Endothelial cell of umbilical vein (primary cell): ENCODE measurements at regions not wholly inside any gene's neighbourhood (a gene's known extent, or its start where the extent isn't known, plus 50 kb on each side); places are given as distances from the start of the nearest gene placed in this dataset.

Experiments used
- CTCF ChIP-seq, 2 donors: IDR thresholded peaks; 1 replicate in 1 of 2; 2 replicates in 1 of 2; pipeline ENCODE4 v1.5.1; 2011; ENCODE audit warnings: low read length in 2 of 2, mild to moderate bottlenecking in 2 of 2, moderate library complexity in 2 of 2, control low read depth in 1 of 2, inconsistent platforms in 1 of 2, low read depth in 1 of 2; ENCODE audit not compliant: insufficient read depth in 1 of 2; ENCODE audit errors: extremely low read depth in 1 of 2
- EZH2 ChIP-seq: IDR thresholded peaks from 2 replicates; pipeline ENCODE4 v1.6.1; 2012; ENCODE audit warnings: borderline replicate concordance, low read depth, mild to moderate bottlenecking, moderate library complexity, low read length, inconsistent platforms; ENCODE audit not compliant: severe bottlenecking
- FOS ChIP-seq: IDR thresholded peaks from 2 replicates; pipeline ENCODE4 v1.6.1; 2011; ENCODE audit warnings: mild to moderate bottlenecking, low read length, moderate library complexity, borderline replicate concordance; ENCODE audit not compliant: insufficient read depth
- GATA2 ChIP-seq: IDR thresholded peaks from 2 replicates; pipeline ENCODE4 v1.7.0; 2011; ENCODE audit warnings: low read depth, mild to moderate bottlenecking, moderate library complexity, mixed read lengths, low read length; ENCODE audit not compliant: insufficient read length, insufficient read depth
- JUN ChIP-seq: IDR thresholded peaks from 2 replicates; pipeline ENCODE4 v1.6.1; 2011; ENCODE audit warnings: borderline replicate concordance, low read depth; ENCODE audit not compliant: insufficient read length, insufficient read depth
- MAX ChIP-seq: IDR thresholded peaks from 2 replicates; pipeline ENCODE4 v1.6.1; 2011; ENCODE audit not compliant: insufficient read depth, insufficient read length
- MYC ChIP-seq: IDR thresholded peaks from one replicate; pipeline ENCODE4 v1.6.1; 2011; ENCODE audit warnings: mild to moderate bottlenecking, low read depth, low read length
- POLR2A ChIP-seq: IDR thresholded peaks from 2 replicates; pipeline ENCODE4 v1.6.1; 2012; ENCODE audit warnings: low read depth, mild to moderate bottlenecking, control low read depth, low read length
- POLR2AphosphoS5 ChIP-seq: IDR thresholded peaks from 2 replicates; pipeline ENCODE4 v1.6.1; 2012; ENCODE audit warnings: low read depth, mild to moderate bottlenecking, control low read depth, low read length, moderate library complexity; ENCODE audit not compliant: insufficient read depth

GRCh38 chr15:53189860-53190259, 399.7 kb upstream of the ONECUT1 start:
- no peak for TF ChIP-seq CTCF (IDR thresholded peaks at IDR 0.05; ENCODE audit: extremely low read depth in 1 of 2, insufficient read depth in 1 of 2, low read depth in 1 of 2, low read length in 2 of 2)
- no peak for TF ChIP-seq POLR2A
- TF ChIP-seq POLR2AphosphoS5, result no peak
- TF ChIP-seq EZH2, result no peak
- no peak for TF ChIP-seq JUN
- no peak for TF ChIP-seq MYC
- TF ChIP-seq MAX, result no peak
- no peak for TF ChIP-seq GATA2
- no peak for TF ChIP-seq FOS
